NCI-H2227 (cell line): ENCODE measurements at regions not wholly inside any gene's neighbourhood (a gene's known extent, or its start where the extent isn't known, plus 50 kb on each side); places are given as distances from the start of the nearest gene placed in this dataset.
"Not testable (repeated sequence)": the region's sequence is repeated elsewhere in the genome, so short reads cannot be mapped to it uniquely, and the experiment has no call there.

Experiments
- DNase-seq: peaks from one replicate; lab custom pipeline; 2025; ENCODE audit not compliant: unreplicated experiment; lab: John Stamatoyannopoulos, UW

DNA sequence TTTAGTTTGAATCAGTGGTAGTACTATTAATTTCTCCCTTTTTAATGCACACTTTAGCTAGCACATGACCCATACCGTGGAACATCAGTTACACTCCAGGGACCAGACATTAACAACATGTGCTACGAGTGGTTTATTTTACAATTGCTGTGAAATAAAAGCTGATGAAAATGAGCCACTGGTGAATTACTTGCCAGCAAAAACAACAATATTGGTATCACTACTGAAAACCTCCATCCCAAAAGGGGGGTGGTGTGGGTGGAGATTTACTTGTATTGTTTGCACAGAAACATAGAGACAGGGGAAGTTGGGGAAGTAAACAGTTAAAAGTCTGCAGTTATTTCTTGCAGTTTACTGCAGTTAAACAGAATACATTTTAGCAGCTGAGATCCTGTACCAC, 369.6 kb upstream of the GRAMD2B start:
- no peak for DNase-seq

- peak; percentile 40 for DNase-seq
Observed at GRCh38 chr5:126054577-126055347, 368.4 kb upstream of the GRAMD2B start.

GRCh38 chr5:126055348-126055729, 367.9 kb upstream of the GRAMD2B start:
- DNase-seq = no peak

DNA sequence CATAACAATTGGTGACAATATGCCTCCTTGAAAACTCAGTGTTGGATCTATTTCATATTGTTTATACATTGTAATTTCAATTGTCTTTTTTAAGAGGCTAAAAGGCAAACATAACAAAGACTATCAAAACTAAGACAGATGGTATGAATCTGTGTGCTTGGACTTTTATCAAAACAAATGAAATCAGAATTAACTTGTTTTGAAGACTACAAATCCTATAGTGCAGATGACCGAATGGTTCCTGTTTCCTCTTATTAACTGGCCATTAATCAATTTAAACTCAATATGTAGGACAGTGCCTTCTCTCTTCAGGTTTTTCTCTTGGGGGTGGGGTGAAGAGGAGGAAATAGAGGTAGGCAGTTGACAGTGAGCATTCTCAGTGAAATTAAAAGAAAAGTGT, 366.9 kb upstream of the GRAMD2B start:
- DNase-seq = no peak

- DNase-seq = no peak
Observed at GRCh38 chr5:126056851-126057622, 366.2 kb upstream of the GRAMD2B start.

DNA sequence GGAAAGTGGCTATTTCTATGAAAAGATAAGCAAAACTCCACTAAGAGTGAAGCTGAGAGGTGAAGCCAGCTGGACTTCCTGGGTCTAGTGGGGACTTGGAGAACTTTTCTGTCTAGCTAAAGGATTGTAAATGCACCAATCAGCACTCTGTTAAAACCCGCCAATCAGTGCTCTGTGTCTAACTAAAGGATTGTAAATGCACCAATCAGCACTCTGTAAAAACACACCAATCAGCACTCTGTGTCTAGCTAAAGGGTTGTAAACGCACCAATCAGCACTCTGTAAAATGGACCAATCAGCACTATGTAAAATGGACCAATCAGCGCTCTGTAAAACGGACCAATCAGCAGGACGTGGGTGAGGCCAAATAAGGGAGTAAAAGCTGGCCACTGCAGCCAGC, 364.8 kb upstream of the GRAMD2B start:
- not testable (repeated sequence) for DNase-seq

DNA sequence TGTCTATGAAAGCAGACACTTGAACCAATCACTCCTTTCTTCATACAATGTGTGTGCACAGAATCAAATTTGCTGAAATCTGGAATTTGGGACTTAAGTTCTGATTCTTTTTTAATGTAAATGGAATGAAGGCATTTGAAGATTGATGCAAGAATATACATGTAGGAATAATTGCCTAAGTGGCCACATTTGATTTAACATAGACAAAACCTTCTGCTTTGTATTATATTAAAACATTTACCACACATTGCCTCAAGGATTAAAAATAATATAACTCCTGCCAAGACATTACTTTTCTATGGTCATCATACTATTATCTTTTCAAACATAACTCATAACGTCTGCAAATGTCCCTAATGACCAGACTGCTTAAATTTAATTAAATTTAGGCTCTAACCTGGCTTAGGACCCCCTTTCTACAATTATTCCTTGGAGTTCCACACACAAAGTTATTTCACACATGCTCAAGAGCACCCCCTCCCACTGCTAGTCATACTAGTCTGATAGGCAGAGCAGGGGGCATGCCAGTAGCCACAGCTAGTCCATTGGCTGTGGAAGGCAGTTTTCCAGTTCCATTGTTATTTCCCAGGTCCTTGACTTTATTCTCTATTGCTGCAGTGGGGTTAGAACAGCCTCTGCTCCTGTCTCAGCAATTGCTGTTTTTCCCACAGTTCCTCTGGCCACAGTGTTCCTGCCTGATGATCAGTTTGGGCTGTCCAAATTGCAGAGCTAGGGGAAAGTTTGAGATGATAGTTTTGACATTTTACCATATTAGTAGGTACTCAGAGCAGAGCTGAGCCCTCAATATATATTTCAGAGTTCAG, 360.6 kb upstream of the GRAMD2B start:
- no peak for DNase-seq

DNA sequence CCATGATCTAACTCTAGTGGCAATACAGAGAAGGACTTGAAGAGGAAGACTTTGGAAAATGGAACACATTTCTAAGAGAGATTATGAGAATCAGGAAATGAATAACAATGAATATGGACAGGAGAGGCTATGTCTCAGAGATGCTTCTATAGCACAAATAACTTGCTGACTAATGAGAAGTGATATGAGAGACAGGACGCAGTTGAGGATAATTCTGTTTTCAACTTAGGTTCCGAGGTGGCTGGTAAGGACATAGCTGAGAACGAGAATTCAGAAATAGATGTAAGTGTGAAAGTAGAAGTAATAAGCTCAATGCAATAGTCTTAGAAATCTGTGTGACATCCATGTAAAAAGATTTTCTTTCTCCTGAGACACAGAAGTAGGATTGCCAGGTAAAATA, 358.1 kb upstream of the GRAMD2B start:
- DNase-seq = no peak

DNA sequence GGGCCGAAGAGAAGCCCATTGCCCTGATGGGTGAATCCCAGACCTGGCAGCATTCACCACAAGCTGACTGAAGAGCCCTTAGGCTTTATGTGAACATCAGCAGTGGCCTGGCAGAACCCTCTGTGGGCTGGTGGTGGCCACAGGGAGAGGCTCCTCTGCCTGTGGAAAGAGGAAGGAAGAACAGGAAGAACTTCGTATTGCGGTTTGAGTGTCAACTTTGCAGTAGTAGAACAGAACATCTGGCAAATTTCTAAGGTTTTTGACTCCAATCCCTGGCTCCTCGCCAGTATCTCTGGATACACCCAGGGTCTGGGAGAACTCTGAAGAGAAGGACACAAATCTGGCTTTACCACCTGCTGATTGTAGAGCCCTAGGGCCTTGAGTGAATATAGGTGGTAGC, 356.4 kb upstream of the GRAMD2B start:
- no peak for DNase-seq

GRCh38 chr5:126067404-126067803, 355.8 kb upstream of the GRAMD2B start:
- DNase-seq = no peak

- DNase-seq = no peak
Observed at GRCh38 chr5:126069329-126069728, 353.9 kb upstream of the GRAMD2B start.

DNA sequence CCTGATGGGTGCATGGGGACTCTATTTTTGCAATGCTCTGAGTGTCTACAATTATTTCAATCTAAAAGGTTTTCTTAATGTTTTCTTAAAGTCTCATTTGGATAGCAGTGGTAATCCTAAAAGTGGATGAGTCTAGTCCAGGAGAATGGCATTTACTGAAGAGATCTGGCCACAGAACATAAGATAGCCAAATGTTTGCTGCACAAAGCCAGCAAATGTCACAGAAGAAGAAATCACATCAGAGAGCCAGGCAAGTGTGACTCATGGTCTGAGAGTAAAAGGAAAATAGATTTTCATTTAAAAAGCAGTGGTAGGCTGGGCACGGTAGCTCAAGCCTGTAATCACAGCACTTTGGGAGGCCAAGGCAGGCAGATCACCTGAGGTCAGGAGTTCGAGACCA, 352.7 kb upstream of the GRAMD2B start:
- DNase-seq = no peak

- DNase-seq = no peak
Observed at GRCh38 chr5:126074538-126074937, 348.7 kb upstream of the GRAMD2B start.

GRCh38 chr5:126079266-126079665, 343.9 kb upstream of the GRAMD2B start:
- DNase-seq = no peak

DNA sequence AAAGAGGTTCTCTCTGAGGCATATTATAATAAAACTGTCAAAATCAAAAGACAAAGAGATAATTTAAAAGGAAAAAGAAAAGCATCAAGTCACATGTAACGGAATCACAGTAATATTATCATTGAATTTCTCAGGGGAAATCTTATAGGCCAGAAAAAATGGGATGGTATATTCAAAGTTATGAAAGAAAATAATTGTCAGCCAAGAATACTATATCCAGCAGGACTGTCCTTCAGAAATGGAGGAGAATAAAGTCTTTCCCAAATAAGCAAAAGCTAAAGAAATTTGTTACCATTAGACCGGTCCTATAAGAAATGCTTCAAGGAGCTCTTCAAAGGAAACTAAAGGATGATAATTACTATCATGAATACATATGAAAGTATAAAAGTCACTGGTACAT, 342.0 kb upstream of the GRAMD2B start:
- DNase-seq = no peak

GRCh38 chr5:126093041-126093440, 330.2 kb upstream of the GRAMD2B start:
- DNase-seq = no peak

- no peak for DNase-seq
Observed at GRCh38 chr5:126093718-126094117, 329.5 kb upstream of the GRAMD2B start.

DNA sequence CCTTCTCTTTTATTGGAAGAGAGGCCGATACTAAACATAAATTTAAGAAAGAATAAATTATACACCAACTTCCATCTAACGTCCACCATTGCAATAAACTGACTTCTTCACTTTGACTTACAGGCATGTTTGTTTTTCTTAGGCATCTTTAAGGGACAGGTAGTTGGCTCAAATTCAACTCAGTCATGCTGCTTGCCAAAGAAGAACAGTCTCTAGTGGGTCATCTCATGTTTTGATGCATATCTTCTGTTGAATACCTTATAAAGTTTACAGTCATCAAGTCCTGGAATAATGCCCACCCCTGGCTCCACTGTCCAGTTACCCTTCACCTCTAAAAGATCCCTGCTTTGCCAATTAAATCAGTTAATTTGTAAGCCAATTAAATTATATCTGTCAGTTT, 328.2 kb upstream of the GRAMD2B start:
- no peak for DNase-seq

DNA sequence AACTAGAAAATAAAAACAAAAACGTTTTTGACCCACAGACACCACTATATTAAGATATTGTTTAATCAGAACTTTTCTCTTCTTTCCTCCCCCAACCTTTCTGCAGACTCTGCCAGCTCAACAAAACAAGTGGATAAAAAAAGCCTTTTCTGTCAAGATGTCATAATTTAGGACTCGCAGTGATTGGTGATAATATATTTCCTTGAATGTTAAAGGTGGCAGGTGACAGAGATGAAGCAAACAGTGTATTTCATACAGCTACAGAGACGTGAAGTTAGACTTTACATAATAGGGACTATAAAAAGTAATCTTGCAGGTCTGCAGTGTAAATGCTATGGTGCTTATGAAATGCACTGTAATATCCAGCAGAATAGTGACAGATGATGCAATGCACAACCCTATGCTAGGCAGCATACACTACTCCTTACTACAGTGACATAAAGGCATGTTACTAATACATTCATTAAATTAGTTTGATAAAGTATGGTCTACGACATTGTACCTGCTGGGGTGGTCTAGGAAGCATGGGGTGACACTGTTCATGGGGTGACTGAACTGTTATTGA, 326.7 kb upstream of the GRAMD2B start:
- DNase-seq = no peak

DNA sequence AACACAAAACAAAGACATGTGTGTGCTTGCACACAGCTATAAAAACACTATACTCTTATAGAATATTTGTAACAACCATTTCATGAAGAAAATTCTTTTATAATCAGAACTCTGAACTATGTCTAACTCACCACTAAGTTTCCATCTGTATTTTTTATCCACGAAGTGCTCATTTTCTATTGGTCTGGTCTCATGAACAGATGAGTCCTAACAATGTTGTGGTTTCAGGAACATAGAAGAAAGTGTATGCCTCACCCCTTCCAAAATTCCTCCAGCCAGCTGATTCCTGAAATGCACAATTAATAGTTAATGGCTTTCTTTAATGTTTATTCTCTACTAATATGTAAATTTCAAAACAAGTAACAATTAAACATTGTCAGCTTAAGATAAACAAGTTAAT, 325.3 kb upstream of the GRAMD2B start:
- no peak for DNase-seq

DNA sequence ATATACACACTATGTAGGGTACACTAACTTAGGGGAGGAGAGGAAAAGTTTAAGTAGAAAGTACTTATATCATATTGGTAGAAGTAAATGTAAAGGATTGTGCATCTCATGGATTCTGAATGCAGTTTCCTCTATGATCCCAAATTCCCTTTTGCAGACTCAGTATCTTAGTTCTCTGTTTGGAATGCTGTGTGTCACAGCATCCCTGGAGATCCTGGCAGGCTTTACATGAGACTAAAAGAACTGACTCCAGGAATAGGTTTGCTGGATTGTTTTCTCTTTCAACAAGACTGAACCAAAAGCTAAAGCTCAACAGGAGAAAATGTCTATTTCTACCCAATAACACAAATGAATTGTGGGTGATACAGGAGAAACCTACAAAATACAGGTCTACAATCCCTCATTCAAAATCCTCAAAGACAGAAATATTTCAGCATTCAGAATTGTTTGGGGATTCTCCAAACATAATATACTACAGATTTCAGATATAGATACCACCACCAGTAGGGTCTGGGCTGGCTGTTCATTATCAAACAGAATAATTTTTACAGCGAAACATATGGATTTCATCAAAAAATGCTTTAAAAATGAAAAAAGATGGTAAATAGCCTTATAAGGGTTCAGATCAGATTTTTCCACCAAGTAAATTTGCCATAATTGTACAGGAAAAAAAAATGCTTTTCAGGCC, 324.7 kb upstream of the GRAMD2B start:
- no peak for DNase-seq
